HG03135 (cell line): ENCODE measurements at regions not wholly inside any gene's neighbourhood (a gene's known extent, or its start where the extent isn't known, plus 50 kb on each side); places are given as distances from the start of the nearest gene placed in this dataset.
"Not testable (repeated sequence)": the region's sequence is repeated elsewhere in the genome, so short reads cannot be mapped to it uniquely, and the experiment has no call there.

ENCODE experiments used
- ATAC-seq: cut with Tn5 transposase; IDR thresholded peaks from one replicate; pipeline ENCODE4 v1.9.1; 2021; ENCODE audit warnings: mild to moderate bottlenecking, moderate library complexity; ENCODE audit not compliant: unreplicated experiment

GRCh38 chr5:74535926-74536325 is 104.6 kb downstream of the ENC1 start:
- no peak for ATAC-seq

- ATAC-seq: no peak
Measured at GRCh38 chr5:74534397-74535129, 106.0 kb downstream of the ENC1 start.

GRCh38 chr5:74530326-74531050 is 110.0 kb downstream of the ENC1 start:
- no peak for ATAC-seq

GRCh38 chr5:74529101-74529500 is 111.4 kb downstream of the ENC1 start:
- ATAC-seq: no peak

- no peak for ATAC-seq
Measured at GRCh38 chr5:74526111-74526510, 114.4 kb downstream of the ENC1 start.

- not testable (repeated sequence) for ATAC-seq
Measured at GRCh38 chr5:74524767-74525166, 115.8 kb downstream of the ENC1 start.

- ATAC-seq: not testable (repeated sequence)
Measured at GRCh38 chr5:74523698-74524097, 116.8 kb downstream of the ENC1 start.

- ATAC-seq: not testable (repeated sequence)
Measured at GRCh38 chr5:74522838-74523237, 117.7 kb downstream of the ENC1 start.

GRCh38 chr5:74521401-74521800 is 119.1 kb downstream of the ENC1 start:
- no peak for ATAC-seq

- ATAC-seq: no peak
Measured at GRCh38 chr5:74519679-74520078, 120.8 kb downstream of the ENC1 start.

- ATAC-seq: no peak
Measured at GRCh38 chr5:74519161-74519571, 121.4 kb downstream of the ENC1 start.

GRCh38 chr5:74517700-74518099 is 122.8 kb downstream of the ENC1 start:
- no peak for ATAC-seq

GRCh38 chr5:74516211-74516636 is 124.3 kb downstream of the ENC1 start:
- no peak for ATAC-seq

- no peak for ATAC-seq
Measured at GRCh38 chr5:74514888-74515551, 125.5 kb downstream of the ENC1 start.

GRCh38 chr5:74511770-74512169 is 128.8 kb downstream of the ENC1 start:
- not testable (repeated sequence) for ATAC-seq

- no peak for ATAC-seq
Measured at GRCh38 chr5:74510476-74511075, 130.0 kb downstream of the ENC1 start.

GRCh38 chr5:74507370-74508005 is 133.0 kb downstream of the ENC1 start:
- ATAC-seq: no peak

GRCh38 chr5:74506119-74506518 is 134.4 kb downstream of the ENC1 start:
- no peak for ATAC-seq

- ATAC-seq: no peak
Measured at GRCh38 chr5:74504463-74504862, 136.1 kb downstream of the ENC1 start.

- no peak for ATAC-seq
Measured at GRCh38 chr5:74502479-74502950, 138.0 kb downstream of the ENC1 start.
